ENCODE measurements at regions not wholly inside any gene's neighbourhood (a gene's known extent, or its start where the extent isn't known, plus 50 kb on each side); places are given as distances from the start of the nearest gene placed in this dataset.

DNA sequence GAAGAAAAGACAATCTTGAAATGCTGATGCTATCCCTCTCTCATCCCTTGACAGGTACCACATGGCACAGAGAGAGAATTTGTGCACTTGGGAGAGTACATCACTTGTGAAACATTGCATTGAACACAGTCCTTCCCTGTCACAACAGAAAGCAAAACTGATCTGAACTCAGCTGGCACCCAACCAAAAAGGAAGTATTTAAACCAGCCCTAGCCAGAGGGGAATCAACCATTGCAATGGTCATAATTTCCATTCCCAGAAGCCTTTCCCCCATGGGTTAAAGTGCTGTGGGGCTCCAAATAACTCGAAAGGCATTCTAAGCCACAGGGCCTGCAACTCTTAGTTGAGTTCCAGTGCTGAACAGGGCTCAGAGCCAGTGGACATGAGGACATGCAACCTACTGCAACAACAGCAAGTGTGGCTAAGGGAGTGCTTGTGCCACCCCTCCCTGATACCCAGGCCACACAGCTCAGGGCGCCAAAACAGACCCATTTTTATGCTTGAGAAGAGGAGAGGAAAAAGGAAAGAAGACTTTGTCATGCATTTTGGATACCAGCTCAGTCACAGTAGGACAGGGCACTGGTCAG, 530.8 kb upstream of the BCHE start:
- ATAC-seq (no peak), DNase-seq (ENCODE audit: low spot score in 2 of 2) (no peak)
- Mint-ChIP-seq H3K9me3 (peaks cover 14 to 21% of the 10 kb centered on the region in 2 donors), H3K27ac (no peak overlapping the region), H3K36me3 (peaks cover 0 to 10% of the 10 kb centered on the region in 2 donors)

- no peaks in the 10 kb centered on the region for H3K36me3 Mint-ChIP-seq
- H3K9me3 Mint-ChIP-seq = peaks cover 9 to 16% of the 10 kb centered on the region in 2 donors
- no peak overlapping the region for H3K27ac Mint-ChIP-seq
- no peak for ATAC-seq
- no peak for DNase-seq (ENCODE audit: low spot score in 2 of 2)
Observed at GRCh38 chr3:166362698-166363097, 525.5 kb upstream of the BCHE start.

DNA sequence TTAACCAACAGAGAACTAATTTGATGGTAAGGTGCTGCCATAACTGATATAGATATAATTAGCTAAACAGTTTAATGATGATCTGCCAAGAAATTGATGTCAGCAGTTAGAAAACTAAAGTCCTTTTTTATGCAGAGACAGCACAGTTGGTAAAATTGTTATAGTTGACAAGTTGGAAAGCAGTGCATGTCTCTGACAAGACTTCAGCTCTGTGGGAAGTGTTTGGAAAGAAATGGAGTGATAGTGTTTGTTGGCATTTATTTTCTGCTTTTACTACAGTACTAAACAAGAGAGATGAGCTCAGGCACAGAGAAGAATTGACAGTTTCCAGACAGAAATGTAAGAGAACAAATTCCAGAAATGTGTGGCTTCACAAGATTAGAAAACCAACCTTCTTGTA, 523.5 kb upstream of the BCHE start:
- no peak for ATAC-seq
- Mint-ChIP-seq H3K9me3 (peaks cover 9 to 25% of the 10 kb centered on the region in 2 donors), H3K36me3 (no peaks in the 10 kb centered on the region), H3K27ac (no peak overlapping the region)
- DNase-seq (ENCODE audit: low spot score in 2 of 2) = no peak

DNA sequence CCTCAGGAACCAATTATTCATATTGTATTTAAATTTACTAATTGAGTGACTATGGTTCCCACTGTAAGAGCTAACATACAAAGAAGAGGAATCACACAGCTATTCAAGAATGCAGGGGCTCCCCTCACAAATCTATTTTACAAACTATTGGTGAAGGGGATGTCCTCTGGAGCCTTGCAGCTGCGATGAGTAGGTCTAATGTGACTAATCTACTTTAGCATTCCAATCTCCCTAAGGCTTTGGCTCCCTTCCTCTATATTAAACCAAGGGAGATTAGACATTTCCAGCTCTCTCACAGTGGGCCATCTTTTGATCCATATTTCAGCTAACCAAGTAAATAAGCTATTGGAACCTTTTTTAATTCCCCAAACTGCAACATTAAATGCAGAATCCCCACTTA, 514.2 kb upstream of the BCHE start:
- no peak overlapping the region for H3K27ac Mint-ChIP-seq
- peaks cover 0 to 5% of the 10 kb centered on the region in 2 donors for H3K36me3 Mint-ChIP-seq
- no peak for ATAC-seq
- H3K9me3 Mint-ChIP-seq = peaks cover 8 to 21% of the 10 kb centered on the region in 2 donors
- DNase-seq (ENCODE audit: low spot score in 2 of 2) = no peak

DNA sequence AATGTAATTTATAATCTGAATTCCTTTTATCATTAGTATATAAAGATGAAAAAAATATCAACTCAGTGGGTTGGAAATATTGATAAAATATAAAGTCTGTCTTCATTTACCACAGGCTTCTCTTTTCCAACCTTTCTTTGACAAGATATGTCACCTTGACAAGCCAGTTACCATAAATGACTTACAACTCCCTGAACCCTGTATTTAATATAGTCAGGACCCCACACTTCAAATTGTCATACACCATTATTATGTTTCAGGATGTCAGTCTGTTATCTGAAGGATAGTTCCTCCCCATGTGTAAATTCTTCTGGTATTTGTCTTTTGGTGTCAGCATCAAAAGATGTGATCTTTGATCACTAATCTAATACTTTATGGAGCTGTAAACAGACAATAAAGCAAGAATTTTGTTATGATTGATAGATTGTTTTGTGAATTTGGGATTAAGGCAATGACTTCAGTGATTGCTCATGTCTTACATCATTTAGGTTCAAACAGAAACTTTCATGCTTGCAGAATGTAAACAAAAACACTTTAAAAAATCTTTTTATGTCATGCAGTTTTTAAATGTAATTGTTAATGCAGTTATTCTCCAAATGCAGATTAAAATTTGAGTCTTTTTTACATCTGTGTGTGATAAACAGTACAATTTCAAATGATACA, 503.5 kb upstream of the BCHE start:
- no peak overlapping the region for H3K27ac Mint-ChIP-seq
- no peaks in the 10 kb centered on the region for H3K36me3 Mint-ChIP-seq
- H3K9me3 Mint-ChIP-seq = peaks cover 5 to 8% of the 10 kb centered on the region in 2 donors
- ATAC-seq (no peak), DNase-seq (ENCODE audit: low spot score in 2 of 2) (no peak)

DNA sequence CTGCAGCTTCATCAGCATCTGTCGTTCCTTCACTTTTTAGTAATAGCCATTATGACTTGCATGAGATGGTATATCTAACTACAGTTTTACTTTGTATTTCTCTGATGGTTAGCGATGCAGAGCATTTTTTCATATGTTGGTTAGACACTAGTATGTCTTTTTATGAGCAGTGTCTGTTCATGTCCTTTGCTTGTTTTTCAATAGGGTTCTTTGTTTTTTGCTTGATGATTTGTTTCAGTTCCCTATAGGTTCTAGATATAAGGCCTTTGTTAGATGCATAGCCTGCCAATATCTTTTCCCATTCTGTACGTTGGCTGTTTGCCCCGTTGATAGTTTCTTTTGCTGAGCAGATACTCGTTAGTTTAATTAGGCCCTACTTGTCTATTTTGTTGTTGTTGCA, 487.2 kb upstream of the BCHE start:
- ATAC-seq = no peak
- no peak overlapping the region for H3K27ac Mint-ChIP-seq
- H3K36me3 Mint-ChIP-seq = no peaks in the 10 kb centered on the region

DNA sequence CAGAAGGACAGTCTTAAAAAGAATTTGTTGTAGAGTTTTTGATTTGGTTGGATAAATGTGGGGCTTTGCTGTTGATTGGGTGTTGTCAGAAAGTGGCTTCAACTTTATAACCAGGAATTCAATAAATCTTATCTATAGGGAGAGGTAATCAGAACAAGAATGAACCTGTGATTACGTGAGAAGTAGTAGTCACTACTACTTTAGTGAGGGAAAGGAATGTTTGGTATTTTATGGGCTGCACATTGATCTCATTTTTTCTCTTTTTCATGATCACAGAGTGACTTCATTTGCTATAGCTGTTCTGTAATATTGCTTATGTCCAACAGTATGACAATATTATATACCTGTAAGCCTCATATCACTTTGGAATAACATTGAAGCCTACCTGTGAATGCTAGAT, 485.2 kb upstream of the BCHE start:
- H3K9me3 Mint-ChIP-seq = peaks cover 5 to 6% of the 10 kb centered on the region in 2 donors
- H3K27ac Mint-ChIP-seq = no peak overlapping the region
- DNase-seq (ENCODE audit: low spot score in 2 of 2) = no peak
- H3K36me3 Mint-ChIP-seq = no peaks in the 10 kb centered on the region
- ATAC-seq = no peak

More for the DNA sequence above, 487.2 kb upstream of the BCHE start:
- H3K9me3 Mint-ChIP-seq = peaks cover 8 to 10% of the 10 kb centered on the region in 2 donors
- DNase-seq (ENCODE audit: low spot score in 2 of 2) = no peak

DNA sequence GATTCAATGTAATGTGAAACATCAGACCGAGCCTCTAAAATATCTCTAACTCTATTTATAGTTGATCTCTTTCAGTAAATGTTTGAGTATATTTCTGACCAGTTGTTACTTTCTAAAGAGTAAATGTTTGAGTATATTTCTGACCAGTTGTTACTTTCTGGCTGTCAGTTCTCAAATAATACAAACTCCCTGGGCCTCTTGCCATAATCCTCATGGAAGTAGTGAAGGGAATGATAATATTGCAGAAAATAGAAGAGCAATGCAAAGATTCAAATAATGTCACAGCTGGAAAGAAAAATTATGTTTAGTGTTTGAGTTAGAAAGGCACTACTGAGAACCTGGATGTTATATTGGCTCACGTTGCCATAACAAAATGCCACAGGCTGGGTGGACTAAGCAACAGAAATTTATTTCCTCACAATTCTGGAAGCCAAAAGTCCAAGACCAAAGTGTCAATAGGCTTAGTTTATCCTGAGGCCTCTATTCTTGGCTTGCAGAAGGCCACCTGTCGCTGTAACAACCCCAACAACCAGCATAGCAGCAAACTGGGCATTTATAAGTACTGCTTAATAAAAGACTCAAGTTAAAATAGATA, 470.6 kb upstream of the BCHE start:
- no peak overlapping the region for H3K27ac Mint-ChIP-seq
- ATAC-seq (no peak), DNase-seq (ENCODE audit: low spot score in 2 of 2) (no peak)
- H3K9me3 Mint-ChIP-seq = peaks cover 0 to 12% of the 10 kb centered on the region in 2 donors
- H3K36me3 Mint-ChIP-seq = no peaks in the 10 kb centered on the region

DNA sequence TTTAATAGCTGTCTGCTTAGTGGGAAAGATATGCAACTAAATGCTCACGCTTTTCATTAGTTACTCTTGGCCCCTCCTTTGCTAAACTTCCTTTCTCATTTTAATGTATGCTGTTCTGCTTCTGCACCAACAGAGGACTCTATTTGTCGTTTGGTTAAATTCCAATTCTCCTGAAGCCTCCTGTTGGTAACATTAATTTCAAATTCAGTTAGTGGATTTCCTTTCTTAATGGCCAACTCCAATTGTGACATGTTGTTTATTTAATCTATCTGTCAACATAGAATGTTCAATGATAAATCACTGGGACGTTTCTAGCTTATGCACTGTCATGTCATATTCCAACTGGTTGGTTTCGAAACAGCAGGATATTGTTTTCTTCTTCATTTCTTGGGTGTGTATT, 467.4 kb upstream of the BCHE start:
- ATAC-seq (no peak), DNase-seq (ENCODE audit: low spot score in 2 of 2) (no peak)
- Mint-ChIP-seq H3K9me3 (peaks cover 3 to 18% of the 10 kb centered on the region in 2 donors), H3K27ac (no peak overlapping the region), H3K36me3 (no peaks in the 10 kb centered on the region)

GRCh38 chr3:166303681-166304080, 466.5 kb upstream of the BCHE start:
- no peak for DNase-seq (ENCODE audit: low spot score in 2 of 2)
- H3K27ac Mint-ChIP-seq = no peak overlapping the region
- no peak for ATAC-seq
- peaks cover 3 to 18% of the 10 kb centered on the region in 2 donors for H3K9me3 Mint-ChIP-seq
- no peaks in the 10 kb centered on the region for H3K36me3 Mint-ChIP-seq

- H3K9me3 Mint-ChIP-seq = peaks cover 3 to 22% of the 10 kb centered on the region in 2 donors
- ATAC-seq (no peak), DNase-seq (ENCODE audit: low spot score in 2 of 2) (no peak)
- no peaks in the 10 kb centered on the region for H3K36me3 Mint-ChIP-seq
- no peak overlapping the region for H3K27ac Mint-ChIP-seq
Observed at GRCh38 chr3:166302331-166302730, 465.1 kb upstream of the BCHE start.

DNA sequence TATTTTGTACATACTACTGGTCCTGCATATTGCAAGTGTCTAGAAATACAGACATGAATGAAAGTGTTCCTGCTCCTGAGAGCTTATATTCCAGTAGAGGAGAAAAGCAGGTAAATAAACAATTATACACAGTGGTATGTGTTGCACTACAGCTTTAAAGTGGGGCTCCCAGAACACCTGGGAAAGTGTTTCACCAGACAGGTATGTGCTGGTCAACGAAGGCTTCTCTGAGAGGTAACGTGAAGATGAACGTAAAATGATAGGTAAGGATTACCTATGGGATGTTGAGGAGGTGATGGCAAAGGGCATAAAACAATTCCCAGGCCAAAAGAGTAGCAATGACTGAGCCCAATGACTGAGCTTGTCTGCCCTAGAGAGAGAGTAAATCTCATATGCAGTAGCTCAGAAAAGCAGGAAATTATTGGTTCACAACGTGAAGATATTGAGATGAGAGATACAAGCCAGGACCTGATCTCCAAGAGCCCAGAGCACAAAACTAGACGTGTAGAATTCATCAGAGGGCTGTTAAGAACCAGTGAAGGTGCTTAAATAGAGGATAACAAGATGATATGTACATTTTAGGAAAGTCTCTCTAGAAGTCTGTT, 459.1 kb upstream of the BCHE start:
- DNase-seq (ENCODE audit: low spot score in 2 of 2) (no peak), ATAC-seq (no peak)
- H3K27ac Mint-ChIP-seq = no peak overlapping the region
- no peaks in the 10 kb centered on the region for H3K36me3 Mint-ChIP-seq
- H3K9me3 Mint-ChIP-seq = peaks cover 27 to 39% of the 10 kb centered on the region in 2 donors

- no peak for DNase-seq (ENCODE audit: low spot score in 2 of 2)
- Mint-ChIP-seq H3K27ac (no peak overlapping the region), H3K36me3 (no peaks in the 10 kb centered on the region), H3K9me3 (peaks cover 22 to 23% of the 10 kb centered on the region in 2 donors)
- ATAC-seq = no peak
Observed at GRCh38 chr3:166291186-166291955, 454.1 kb upstream of the BCHE start.

GRCh38 chr3:166285001-166285400, 447.8 kb upstream of the BCHE start:
- Mint-ChIP-seq H3K36me3 (no peaks in the 10 kb centered on the region), H3K9me3 (peaks cover 3 to 6% of the 10 kb centered on the region in 2 donors), H3K27ac (no peak overlapping the region)
- DNase-seq (ENCODE audit: low spot score in 2 of 2) (no peak), ATAC-seq (no peak)

- DNase-seq (ENCODE audit: low spot score in 2 of 2) (no peak), ATAC-seq (no peak)
- peaks cover 3 to 8% of the 10 kb centered on the region in 2 donors for H3K9me3 Mint-ChIP-seq
- H3K27ac Mint-ChIP-seq = no peak overlapping the region
- H3K36me3 Mint-ChIP-seq = no peaks in the 10 kb centered on the region
Observed at GRCh38 chr3:166283840-166284239, 446.6 kb upstream of the BCHE start.

DNA sequence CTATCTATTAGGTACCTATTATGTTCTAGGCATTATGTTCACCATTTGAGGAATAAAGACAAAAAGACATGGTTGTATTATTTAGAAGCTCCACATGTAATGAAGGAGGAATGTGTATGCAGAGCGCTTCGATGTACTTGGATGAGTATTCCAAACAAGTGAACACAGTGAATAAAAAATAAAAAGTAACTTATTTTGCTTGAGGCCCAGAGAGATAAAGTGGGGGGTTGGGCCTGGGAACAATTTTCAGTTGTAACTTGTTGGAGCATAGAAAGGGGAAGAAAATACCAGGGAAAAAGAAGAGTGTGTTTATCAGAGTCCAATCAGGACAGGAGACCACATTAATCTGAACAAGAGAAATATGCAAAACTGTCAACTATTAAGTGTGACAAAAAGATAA, 445.7 kb upstream of the BCHE start:
- DNase-seq (ENCODE audit: low spot score in 2 of 2) = no peak
- H3K9me3 Mint-ChIP-seq = peaks cover 5% of the 10 kb centered on the region in 2 donors
- H3K36me3 Mint-ChIP-seq = no peaks in the 10 kb centered on the region
- H3K27ac Mint-ChIP-seq = no peak overlapping the region
- no peak for ATAC-seq

GRCh38 chr3:166279636-166280035, 442.4 kb upstream of the BCHE start:
- Mint-ChIP-seq H3K36me3 (no peaks in the 10 kb centered on the region), H3K9me3 (peaks cover 5% of the 10 kb centered on the region in 2 donors), H3K27ac (no peak overlapping the region)
- ATAC-seq (no peak), DNase-seq (ENCODE audit: low spot score in 2 of 2) (no peak)
